GM18870 (cell line): ENCODE measurements at regions not wholly inside any gene's neighbourhood (a gene's known extent, or its start where the extent isn't known, plus 50 kb on each side); places are given as distances from the start of the nearest gene placed in this dataset.
"Not testable (repeated sequence)": the region's sequence is repeated elsewhere in the genome, so short reads cannot be mapped to it uniquely, and the experiment has no call there.

Source experiments
- ATAC-seq: cut with Tn5 transposase; IDR thresholded peaks from one replicate; pipeline ENCODE4 v1.9.1; 2021; ENCODE audit warnings: moderate library complexity; ENCODE audit not compliant: unreplicated experiment

DNA sequence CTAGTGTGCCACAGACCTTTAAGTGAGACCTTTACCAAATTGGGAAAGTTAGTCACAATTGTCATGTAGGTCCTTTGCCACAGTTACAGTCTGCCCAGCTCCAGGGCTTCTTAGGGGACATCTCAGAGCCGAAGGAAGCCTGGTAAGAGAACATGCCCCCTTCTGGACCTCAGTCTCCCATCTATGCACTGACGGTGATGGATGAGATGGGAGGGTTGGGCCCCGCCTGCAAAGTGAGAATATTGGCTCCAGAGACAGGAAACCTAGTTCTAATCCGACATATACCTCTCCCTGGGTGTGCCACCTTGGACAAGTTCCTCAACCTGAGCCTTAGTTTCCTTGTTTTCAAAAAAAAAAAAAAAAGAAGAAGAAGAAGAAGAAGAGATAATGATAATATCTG is 85.1 kb upstream of the NAV2 start:
- ATAC-seq = no peak

DNA sequence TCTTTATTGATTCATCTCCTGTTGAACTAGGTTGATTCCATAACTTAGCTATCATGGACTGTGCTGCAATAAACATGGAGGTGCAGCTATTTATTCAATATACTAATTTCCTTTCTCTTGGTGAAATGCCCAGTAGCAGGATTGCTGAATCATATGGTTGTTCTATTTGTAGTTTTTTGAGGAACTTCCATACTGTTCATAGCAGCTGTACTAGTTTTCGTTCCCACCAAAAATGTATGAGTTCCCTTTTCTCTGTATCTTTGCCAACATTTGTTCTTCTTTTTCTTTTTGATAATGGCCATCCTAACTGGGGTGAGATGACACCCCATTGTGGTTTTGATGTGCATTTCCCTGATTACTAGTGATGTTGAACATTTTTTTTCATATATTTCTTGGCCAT is 87.2 kb upstream of the NAV2 start:
- no peak for ATAC-seq

DNA sequence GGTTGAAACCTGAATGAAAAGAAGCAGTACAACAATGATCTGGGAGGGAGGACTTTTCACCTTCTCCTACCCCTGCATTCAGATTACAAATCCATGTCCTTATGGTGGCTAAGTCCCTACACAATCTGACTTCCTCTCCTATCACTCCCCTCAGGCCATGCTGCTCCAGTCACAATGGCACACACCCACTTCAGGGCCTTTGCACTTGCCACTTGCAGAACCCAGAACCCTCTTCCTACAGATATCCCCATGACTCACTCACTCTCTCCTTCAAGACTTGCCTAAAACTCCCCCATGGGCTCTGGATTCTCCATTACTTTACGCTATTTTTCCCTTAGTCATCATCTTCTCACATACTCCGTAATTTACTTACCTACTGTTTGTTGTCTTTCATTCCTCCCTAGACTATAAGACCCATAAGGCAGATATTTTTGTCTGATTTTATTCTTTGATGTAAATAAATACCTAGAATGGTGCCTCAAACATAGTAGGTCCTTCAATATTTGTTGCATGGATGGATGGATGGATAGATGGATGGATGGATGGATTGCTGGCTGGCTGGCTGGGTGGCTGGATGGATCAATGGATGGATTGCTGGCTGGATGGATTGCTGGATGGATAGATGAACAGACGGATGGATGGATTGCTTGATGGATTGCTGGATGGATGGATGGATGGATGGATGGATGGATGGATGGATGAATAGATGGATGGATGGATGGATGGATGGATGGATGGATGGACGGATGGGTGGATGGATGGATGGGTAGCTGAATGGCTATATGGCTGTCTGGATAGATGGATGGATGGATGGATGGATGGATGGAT is 94.7 kb upstream of the NAV2 start:
- ATAC-seq = no peak

DNA sequence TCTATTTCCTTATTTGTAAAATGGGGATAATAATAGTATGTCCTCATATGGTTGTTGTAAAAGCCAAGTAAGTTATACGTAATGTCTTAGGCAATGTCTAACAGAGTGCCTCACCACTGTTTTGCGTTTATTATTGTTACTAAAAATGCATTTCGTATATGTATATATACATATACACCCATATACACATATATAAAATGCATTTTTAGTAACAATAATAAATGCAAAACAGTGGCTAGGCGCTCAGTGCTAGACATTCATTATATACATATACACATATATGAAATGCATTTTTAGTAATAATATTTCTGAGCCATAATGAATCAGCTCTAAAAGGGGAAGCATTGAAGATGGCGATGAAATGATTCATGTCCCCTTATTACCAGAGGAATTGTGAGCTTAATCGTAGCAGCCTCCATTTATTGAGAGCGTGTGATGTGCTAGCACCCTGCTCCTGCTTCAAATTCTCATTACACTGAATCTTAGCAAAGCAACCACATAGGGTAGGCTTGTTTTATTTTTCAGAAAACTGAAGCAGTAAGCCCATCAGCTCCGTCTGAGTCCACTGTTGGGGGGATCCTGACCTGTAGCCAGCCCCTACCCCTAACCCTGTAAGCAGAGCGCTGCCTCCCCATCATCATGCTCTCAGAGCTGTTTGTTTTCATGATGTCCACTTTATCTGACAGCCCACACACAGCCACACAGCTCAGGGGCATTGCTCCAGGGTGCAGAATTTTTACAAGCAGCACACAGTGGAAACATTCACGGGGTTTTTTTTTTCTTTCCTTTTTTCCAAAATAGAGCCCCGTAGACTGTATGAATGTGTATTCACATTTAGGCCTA is 97.1 kb upstream of the NAV2 start:
- no peak for ATAC-seq

DNA sequence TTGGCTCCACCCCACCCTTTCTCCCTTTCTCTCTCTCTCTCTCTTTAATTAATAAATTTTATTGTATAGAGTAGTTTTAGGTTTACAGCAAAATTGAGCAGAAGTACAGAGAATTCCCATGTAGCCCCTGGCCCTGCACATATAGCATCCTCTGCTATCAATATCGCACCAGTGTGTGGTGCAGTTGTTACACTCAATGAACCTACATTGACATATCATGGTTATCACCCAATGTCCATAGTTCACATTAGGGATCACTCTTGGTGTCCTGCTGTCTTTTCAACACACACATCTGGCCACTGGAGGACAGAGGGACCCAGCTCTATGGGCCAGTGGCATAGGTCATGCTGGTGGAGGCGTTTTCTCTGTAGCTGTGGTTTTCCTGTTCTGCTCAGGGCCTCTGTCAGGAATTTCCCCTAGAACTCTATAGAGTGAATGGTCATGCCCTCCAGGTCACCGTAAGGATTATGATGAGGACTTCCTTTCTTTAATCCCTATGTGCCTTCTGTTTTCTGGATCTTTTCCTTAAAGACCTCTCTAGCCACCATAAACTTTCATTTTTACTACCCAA is 98.2 kb upstream of the NAV2 start:
- no peak for ATAC-seq

DNA sequence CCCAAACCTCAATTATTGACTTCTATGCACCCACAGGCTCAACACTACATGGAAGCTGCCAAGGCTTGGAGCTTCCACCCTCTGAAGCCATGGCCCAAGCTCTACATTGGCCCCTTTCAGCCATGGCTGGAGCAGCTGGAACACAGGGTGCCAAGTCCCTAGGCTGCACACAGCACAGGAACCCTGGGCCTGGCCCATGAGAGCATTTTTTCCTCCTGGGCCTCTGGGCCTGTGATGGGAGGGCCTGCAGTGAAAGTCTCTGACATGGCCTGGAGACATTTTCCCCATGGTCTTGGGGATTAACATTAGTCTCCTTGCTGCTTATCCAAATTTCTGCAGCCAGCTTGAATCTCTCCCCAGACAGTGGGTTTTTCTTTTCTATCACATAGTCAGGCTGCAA is 100.6 kb upstream of the NAV2 start:
- not testable (repeated sequence) for ATAC-seq

DNA sequence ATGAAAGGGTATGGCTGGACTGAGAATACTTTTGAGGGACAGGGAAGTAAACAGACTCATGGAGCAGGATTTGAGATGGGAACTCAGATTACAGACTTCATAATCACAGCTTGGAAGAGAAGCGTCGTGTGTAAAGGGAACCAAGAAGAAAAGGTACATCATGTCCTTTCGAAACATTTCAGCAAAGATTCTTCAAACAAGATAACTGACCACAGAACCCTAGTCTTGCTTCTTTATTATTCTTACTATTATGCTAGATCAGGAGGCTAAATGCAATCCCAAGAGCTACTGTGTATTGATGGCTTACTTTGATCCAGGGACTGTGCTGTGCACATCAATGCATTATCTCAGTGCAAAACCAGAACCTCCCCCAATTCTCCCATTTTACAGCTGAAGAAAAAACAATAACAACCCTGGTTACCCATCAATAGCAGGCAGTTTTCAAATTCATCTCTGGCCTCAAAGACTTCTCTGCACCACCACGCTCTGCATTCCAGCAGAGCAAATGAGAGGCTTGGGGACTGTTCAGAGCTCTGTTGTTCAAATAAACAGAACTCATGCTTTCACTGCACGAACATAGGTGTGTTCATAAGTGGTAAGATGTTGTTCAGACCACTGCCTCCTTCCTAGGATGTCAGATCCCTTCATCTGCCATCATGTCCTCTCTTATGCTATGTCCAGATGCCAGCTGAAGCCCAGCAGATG is 104.8 kb upstream of the NAV2 start:
- no peak for ATAC-seq

DNA sequence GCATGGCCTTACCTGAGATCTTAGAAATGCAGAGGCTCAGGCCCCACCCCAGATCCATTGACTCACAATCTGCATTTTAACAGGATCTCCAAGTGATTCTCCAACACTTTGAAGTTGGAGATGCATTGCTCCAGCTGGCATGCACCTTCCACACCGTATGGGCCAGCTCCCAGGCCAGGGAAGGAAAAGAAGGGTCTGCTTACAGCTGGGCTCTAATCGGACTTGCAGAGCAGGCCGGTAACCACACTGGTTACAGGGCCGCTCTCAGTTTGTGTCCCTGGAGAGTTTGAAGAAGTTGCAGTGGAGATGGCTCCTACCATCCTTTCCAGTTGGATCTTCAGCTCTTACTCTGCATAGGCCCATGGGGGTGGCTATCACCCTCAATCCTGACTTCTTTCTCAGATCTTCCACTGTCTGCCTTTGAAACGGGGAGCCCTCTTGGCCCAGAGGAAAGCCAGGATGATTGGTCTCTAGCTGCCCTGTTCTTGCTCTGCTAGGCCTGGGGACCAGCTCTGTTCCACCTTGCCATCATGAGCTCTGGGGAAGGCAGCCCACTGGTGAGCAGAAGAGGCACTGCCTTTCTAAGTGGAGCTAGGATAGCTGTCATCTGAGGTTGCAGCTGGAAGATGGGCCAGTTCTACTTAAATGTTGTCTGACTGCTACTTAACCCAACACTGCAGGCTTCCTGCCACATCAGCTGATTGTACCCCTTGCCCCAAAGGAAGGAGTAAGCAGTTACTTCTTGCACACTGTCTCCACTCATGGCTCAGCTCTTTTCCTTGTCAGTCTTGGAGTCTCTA is 105.6 kb upstream of the NAV2 start:
- ATAC-seq = no peak

DNA sequence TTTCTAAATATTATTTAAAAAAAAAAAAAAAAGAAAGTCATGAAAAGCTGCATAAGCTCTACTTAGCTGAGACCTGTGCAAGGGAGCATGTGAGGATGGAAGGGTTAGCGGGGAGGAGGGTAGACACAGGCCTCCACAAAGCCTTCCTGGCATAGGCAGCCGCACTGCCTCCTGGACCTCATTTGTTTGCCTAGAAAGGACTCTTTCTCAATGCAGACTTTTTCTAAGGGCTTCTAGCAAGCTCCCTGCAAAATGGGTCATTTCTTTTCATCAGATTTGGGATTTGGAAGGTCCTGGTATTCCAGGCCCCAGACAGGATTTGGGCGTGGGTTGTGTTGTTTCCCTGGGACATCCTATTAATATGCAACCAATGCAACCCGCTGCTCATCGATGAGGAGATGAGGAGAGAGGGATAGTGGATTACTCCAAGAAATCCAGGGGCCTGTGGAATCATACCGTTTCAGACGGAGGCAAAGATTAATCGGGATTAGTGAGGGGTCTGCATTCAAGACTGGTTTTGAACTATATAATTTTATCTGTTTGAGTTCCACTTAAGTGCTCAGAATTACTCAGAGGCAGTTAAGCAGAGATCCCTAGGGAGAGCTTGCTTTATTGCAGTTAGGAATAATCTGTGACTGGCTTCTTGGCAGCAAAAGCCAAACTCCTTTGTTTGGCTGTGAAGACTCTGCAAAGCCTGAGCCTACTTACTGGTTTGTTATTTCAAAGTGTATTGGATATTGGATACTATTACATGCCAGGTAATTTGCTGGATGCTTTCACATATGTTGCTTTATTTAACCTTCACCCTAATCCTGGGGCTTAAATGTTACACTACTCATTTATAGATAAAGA is 106.9 kb upstream of the NAV2 start:
- ATAC-seq = no peak

DNA sequence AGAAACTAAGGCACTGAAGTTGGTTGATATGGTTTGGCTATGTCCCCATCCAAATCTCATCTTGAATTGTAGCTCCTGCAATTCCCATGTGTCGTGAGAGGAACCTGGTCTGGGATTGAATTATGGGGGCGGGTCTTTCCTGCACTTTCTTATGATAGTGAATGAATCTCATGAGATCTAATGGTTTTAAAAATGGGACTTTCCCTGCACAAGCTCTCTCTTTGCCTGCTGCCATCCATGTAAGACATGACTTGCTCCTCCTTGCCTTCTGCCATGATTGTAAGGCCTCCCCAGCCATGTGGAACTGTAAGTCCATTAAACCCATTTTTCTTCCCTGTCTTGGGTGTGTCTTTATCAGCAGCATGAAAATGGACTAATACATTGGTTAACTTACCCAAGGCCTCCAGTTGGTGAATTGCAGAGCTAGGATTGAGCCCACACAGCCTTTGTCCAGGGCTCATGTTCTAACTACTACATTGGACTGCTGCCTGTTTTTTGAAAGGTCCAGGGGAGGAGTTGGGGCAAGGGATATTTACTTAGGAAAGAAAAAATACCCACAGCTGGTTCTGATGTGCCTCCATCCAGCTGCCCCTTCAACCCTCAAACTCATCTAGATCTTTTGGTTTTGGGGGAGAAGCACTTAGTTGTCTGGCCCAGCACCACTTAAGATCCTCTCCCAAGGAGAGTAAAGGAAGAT is 107.8 kb upstream of the NAV2 start:
- no peak for ATAC-seq

DNA sequence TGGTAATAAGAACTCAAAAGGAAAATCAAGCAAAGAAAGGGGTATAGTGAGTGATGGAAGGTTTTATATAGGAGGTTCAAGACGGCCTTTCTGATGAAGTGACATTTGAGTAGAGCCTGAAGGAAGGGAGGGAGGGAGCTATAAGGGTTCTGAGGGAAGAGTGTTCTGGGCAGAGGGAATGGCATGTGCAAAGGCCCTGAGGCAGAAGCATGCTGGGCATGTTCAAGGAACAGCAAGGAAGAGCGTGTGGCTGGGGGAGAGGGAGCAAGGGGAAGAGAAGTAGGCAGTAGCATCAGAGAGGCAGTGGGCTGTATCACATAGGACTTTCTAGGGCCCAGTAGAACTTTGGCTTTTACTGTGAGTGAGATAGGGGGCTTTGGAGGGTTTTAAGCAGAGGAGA is 108.9 kb upstream of the NAV2 start:
- no peak for ATAC-seq

DNA sequence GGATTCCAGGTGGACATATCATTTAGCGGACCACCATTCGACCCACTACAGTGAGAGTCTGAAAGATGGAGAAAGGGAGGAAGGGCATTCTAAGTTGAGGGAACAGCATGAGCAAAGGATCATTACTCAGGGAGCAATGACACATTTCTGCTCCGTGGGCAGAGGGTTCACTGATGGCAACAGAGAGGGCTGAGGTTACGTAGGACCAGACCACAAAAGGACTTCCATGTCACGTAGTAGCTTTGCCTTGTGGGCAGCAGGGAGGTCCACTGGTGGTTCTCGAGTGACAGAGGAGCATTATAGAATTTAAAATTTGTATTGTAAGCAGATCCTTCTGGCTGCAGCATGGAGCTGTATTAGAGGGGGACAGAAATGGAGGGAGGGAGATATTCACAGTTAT is 109.7 kb upstream of the NAV2 start:
- ATAC-seq = no peak

DNA sequence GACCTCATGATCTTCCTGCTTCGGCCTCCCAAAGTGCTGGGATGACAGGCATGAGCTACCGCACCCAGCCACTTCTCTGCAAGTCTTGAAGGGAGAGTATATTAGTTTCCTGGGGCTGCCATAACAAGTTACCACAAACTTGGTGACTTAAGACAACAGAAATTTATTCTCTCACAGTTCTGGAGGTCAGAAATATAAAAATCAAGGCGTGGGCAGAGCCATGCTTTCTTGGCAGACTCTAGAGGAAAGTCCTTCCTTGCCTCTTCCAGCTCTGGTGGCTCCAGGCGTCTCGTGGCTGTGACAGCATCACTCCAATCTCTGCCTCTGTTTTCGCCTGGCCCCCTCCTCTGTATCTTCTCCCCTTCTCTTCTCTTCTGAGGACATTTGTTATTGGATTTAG is 110.2 kb upstream of the NAV2 start:
- no peak for ATAC-seq

DNA sequence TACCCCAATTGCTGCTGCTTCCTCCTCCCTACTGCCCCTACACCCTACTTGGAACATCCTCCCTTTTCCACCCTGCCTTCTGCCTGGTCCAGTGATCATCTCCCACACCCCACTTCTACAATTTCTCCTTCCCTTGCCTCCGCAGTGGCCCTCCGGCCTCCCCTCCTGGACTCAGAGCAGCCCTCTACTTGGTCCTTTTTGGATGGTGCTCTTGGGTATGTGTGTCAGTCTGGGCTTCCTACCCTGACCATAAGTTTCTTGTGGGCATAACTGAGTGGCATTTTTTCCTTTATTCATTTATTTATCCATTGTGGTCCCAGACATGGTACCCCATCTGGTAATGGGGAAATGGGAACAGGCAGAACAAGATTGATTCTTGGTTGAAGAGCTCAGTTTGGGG is 111.4 kb upstream of the NAV2 start:
- no peak for ATAC-seq

DNA sequence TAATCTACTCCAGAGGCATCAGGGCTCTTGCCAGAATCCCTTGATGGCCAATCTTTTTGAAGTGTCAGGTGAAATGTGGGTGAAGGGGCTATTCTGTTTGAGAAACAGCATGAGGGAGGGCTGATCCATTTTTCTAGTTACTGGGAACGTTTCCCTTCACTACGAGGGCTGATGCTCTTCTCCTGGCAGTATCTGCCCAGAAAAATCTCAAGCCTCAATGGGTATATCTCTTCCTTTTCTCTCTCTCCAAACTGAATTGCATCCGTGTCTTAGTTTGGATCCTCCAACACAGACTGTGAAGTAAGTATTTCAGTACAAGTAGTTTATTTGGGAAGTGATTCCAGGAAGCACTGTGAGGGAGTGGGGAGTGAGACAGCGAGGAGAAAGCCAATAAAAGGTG is 113.0 kb upstream of the NAV2 start:
- no peak for ATAC-seq

DNA sequence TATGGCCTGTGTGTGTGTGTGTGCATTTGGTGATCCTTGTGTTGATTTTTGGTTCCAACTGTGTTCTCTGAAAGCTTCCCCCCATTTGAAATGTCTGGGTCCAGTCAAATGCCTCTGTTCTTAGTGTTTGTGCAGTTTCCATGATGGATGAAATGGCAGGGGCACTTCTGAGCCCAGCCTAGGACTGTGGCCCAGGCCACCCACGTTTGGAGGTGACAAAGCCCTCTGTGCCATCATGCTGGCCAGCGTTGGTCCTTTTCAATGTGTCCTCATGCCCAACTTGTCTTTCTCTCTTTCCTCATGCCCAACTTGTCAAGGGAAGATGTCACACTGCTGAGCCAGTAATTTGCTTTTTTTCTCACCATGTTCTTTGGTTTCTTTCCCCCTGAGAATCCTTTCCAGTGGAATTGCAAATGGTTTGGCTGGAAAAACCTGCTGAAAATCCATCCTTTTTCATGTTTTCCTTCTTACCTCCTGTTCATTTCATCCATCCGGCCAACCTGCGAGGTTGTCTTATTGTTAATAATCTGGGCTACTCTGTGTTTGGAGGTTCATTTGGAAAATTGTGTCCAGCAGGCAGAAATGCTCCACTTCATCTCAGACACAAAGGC is 113.7 kb upstream of the NAV2 start:
- ATAC-seq = no peak

DNA sequence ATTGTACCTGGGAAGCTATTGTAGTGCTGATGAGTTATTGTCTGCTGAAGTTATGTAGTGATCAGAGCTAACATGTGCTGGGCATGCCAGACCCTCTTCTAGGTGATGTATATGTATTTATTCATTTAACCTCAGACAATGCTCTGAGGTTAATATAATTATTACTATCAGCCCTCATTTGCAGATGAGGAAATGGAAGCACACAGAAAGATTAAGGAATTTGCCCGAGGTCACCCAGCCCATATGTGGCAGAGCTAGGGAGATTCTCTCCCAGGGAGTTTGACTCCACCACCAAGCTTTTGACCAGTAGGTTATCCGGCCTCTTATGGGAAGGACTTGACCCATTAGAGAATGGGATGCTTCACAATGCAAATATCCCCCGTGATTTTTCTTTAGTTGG is 114.2 kb upstream of the NAV2 start:
- ATAC-seq = no peak

DNA sequence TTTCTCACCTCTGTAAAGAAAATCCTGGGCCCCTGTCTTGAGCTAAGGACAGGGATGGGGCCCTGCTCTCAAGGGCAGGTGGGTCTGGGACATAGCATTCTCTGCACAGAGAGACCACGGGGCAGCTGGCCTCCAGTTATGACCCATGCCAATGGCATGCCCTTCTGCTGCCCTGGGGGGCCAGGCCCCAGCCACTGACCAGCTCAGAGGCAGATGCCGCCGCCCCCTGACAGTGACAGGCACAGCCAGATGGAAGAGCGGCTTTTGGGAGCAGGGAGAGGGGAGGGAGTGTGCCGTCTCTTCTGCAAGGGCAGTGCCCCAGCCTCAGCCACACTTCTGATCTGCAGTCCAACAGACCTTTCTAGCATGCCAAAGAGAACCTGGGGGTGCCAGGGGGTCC is 114.8 kb upstream of the NAV2 start:
- ATAC-seq = no peak

DNA sequence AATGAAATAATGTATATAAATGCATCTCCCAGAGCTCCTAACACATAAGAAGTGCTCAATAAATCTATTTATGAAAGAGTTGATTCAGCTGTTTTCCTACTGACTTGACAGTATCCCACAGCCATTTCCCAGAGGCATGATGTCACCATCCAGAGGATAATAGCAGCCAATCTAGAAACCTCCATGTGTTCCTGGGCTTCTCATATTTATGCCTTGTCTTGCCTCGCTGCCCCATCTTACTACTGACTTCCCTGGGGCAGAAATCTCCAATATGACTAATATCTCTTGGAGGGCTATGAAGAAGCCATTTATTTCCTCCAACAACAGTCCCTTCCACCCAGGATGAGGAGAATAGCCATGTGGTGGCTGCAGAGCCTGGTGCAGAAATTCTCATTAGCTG is 115.4 kb upstream of the NAV2 start:
- ATAC-seq = no peak
